ENCODE measurements at regions not wholly inside any gene's neighbourhood (a gene's known extent, or its start where the extent isn't known, plus 50 kb on each side); places are given as distances from the start of the nearest gene placed in this dataset.

DNA sequence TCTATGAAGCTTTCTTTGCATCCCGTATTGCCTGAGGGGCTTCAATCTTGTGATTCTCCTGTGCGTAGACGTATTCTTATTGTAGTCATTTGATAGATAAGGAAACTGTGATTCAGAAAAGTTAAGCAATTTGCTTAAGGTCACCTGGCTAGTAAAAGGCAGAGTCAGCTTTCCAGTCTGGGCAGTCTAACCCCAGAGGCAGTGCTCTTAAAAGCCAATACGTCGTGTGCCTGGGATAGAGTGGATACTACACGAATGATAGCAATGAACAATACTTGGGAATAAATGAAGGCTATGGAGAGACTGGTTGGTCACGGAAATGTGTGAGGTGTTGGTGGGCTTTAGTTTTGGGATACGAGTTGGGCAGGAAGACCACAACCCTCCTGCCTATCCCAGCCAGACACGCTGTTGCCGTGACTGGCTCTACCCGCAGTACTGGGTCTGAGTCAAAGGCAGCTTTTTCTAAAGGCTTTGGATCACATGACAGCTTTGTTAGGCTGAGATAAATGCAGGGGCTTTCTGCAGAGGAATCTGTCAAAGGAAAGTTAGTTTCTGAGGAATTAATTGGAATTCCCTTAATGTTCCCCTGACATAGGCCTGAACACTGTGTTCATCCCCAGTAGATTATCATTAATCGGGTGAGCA, 302.6 kb downstream of the KIF4B start:
- no peak for DNase-seq (ENCODE audit: low read depth, low spot score)
- no peak overlapping the region for H3K4me3 ChIP-seq (ENCODE audit: low read depth, low read length)
- TF ChIP-seq, protein P1, sequence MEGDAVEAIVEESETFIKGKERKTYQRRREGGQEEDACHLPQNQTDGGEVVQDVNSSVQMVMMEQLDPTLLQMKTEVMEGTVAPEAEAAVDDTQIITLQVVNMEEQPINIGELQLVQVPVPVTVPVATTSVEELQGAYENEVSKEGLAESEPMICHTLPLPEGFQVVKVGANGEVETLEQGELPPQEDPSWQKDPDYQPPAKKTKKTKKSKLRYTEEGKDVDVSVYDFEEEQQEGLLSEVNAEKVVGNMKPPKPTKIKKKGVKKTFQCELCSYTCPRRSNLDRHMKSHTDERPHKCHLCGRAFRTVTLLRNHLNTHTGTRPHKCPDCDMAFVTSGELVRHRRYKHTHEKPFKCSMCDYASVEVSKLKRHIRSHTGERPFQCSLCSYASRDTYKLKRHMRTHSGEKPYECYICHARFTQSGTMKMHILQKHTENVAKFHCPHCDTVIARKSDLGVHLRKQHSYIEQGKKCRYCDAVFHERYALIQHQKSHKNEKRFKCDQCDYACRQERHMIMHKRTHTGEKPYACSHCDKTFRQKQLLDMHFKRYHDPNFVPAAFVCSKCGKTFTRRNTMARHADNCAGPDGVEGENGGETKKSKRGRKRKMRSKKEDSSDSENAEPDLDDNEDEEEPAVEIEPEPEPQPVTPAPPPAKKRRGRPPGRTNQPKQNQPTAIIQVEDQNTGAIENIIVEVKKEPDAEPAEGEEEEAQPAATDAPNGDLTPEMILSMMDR (IDR thresholded peaks at IDR 0.05; ENCODE audit: low read depth, low read length): no peak
- in situ Hi-C loops (cut with HindIII; ENCODE audit: low sequenced_read_pairs): no loop called here

DNA sequence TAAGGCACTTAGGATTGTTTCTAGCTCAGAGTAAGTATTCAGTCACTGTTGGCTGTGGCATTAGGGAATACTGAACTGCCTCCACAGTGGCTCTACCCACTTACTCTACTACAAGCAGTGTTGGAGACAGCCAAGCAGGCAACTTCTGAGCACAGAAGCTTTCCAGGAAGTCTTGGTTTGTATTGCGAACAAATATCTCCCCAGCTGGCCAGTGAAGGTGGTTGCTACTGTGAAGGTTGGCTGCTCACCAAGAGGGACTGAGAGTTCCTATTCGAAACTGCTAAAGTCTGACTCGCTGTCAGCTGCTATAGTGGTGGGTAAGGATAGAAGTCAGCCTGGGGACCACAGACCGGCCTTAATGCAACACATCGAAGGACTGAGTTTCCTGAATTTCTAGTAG, 319.1 kb downstream of the KIF4B start:
- TF ChIP-seq, protein P1 (IDR thresholded peaks at IDR 0.05; ENCODE audit: low read depth, low read length): no peak
- no peak overlapping the region for H3K4me3 ChIP-seq (ENCODE audit: low read depth, low read length)
- in situ Hi-C loops (cut with HindIII; ENCODE audit: low sequenced_read_pairs): no loop called here
- DNase-seq (ENCODE audit: low read depth, low spot score): no peak

DNA sequence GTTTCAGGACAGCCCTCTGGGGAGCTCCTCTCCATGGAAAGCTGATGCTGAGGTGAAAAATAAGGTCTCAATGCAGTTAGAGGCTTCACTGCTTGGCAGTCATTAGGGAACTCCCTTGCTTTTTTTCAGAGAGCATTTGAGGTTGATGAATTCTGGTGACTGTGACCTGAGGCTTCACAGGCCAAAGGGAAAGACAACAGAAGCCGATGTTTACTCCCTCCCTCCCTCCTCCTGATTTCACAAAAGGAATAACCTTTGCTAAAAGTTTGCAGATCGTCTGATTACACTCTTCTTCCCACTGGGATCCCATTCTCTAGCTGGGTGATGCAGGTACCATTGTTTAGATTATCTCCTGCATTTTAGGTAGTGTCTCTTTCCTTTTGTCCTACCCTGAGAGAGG, 329.4 kb downstream of the KIF4B start:
- DNase-seq (ENCODE audit: low read depth, low spot score): no peak

DNA sequence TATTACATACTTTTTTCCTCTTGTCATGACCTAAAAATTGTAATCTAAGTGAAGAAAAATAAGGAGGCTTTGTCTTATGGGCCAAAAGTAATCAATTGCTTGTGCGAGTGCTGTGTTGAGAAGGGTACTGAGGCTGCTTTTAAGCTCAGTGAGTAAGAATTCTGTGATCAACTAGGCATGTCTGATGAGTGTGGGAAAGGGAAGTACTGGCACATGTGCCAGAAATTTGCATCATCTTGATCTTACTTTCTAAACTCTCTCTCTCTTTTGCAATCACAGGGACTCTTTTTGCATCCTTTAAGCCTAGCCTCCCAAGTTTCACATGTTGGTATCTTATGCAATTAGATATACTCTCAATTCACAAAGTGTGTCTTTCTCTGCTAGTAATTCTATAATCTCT, 329.9 kb downstream of the KIF4B start:
- DNase-seq (ENCODE audit: low read depth, low spot score): no peak
- TF ChIP-seq, protein P1 (IDR thresholded peaks at IDR 0.05; ENCODE audit: low read depth, low read length): no peak
- no peak overlapping the region for H3K4me3 ChIP-seq (ENCODE audit: low read depth, low read length)
- in situ Hi-C loops (cut with HindIII; ENCODE audit: low sequenced_read_pairs): no loop called here

More for the DNA sequence above, 329.4 kb downstream of the KIF4B start:
- in situ Hi-C loops (cut with HindIII; ENCODE audit: low sequenced_read_pairs): no loop called here
- H3K4me3 ChIP-seq (ENCODE audit: low read depth, low read length): no peak overlapping the region
- TF ChIP-seq, protein P1 (IDR thresholded peaks at IDR 0.05; ENCODE audit: low read depth, low read length): no peak

DNA sequence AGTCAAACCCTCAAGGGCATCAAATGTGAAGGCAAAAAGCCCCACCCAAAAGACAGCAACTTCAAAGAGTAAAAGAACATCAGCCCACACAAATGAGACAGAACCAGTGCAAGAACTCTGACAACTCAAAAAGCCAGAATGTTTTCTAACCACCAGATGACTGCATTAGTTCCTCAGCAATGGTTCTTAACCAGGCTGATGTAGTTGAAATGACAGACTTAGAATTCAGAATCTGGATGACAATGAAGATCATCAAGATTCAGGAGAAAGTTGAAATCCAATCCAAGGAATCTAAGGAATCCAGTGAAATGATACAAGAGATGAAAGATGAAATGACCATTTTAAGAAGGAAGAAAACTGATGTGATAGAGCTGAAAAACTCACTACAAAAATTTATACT, 339.7 kb downstream of the KIF4B start:
- TF ChIP-seq, protein P1 (IDR thresholded peaks at IDR 0.05; ENCODE audit: low read depth, low read length): no peak
- DNase-seq (ENCODE audit: low read depth, low spot score): no peak
- in situ Hi-C loops (cut with HindIII; ENCODE audit: low sequenced_read_pairs): no loop called here
- no peak overlapping the region for H3K4me3 ChIP-seq (ENCODE audit: low read depth, low read length)

DNA sequence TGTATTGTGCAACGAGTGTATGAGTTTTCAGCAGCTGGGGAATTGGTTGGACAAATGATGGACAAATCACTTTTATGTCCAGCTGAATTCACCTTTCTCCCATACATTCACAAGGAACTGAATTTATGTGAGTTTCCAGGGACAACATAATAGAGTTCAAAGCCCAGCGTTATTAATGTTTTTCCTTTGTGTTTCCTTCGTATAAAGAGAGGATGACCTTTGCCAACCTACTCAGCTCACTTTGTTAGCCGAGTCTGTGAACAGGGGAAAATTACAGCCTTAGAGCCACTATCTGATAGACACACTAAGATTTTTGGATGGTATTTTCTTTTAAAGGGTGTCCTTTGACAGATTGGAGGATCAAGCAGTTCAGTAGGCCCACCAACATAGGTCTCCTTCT, 352.5 kb downstream of the KIF4B start:
- in situ Hi-C loops (cut with HindIII; ENCODE audit: low sequenced_read_pairs): no loop called here
- no peak overlapping the region for H3K4me3 ChIP-seq (ENCODE audit: low read depth, low read length)
- TF ChIP-seq, protein P1 (IDR thresholded peaks at IDR 0.05; ENCODE audit: low read depth, low read length): no peak
- DNase-seq (ENCODE audit: low read depth, low spot score): no peak
